Gastroesophageal sphincter (tissue), 3 donors: ENCODE measurements at regions not wholly inside any gene's neighbourhood (a gene's known extent, or its start where the extent isn't known, plus 50 kb on each side); places are given as distances from the start of the nearest gene placed in this dataset.

Experiments used
- EP300 ChIP-seq: sonication (generic); formaldehyde crosslinking; IDR thresholded peaks from one replicate; pipeline ENCODE4 v1.6.1; 2017; ENCODE audit warnings: antibody characterized with exemption, mild to moderate bottlenecking
- POLR2A ChIP-seq, 2 donors: fragments of 450-650 bp; IDR thresholded peaks; one replicate each; pipeline ENCODE4 v1.6.1; 2017; ENCODE audit warnings: antibody characterized with exemption in 2 of 2, mild to moderate bottlenecking in 2 of 2, moderate library complexity in 1 of 2
- POLR2AphosphoS5 ChIP-seq: sonication (generic); formaldehyde crosslinking; IDR thresholded peaks from one replicate; pipeline ENCODE4 v1.6.1; 2017; ENCODE audit warnings: antibody characterized with exemption
- TF ChIP-seq, protein P1 (sequence below), 4 experiments: fragments of 200-600 bp in 2 of 4; fragments of 450-650 bp in 2 of 4; sonication (generic) in 1 of 4; IDR thresholded peaks; one replicate each; pipeline ENCODE4 v1.5.1; 2017 to 2019; ENCODE audit warnings: antibody characterized with exemption in 4 of 4, mild to moderate bottlenecking in 2 of 4, moderate library complexity in 2 of 4

DNA sequence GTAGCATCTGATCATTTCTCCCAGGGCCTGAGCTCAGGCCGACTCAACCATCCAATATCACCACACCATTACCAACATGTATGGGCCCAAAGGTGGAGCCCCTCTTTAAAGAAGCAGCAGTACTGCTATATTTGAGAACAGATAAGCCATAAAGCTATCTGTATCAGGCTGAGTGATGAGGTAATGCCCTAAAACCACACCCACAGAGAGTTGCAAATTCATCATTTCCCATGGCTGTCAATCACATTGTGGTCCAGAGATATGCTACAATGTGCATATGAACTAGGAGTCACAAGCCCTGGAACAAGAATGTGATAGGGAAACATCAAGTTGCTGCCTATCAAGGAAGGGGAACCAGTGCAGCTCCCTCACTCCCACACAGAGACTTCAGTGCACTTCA, 52.6 kb upstream of the GALNT13 start:
- TF ChIP-seq, protein P1, sequence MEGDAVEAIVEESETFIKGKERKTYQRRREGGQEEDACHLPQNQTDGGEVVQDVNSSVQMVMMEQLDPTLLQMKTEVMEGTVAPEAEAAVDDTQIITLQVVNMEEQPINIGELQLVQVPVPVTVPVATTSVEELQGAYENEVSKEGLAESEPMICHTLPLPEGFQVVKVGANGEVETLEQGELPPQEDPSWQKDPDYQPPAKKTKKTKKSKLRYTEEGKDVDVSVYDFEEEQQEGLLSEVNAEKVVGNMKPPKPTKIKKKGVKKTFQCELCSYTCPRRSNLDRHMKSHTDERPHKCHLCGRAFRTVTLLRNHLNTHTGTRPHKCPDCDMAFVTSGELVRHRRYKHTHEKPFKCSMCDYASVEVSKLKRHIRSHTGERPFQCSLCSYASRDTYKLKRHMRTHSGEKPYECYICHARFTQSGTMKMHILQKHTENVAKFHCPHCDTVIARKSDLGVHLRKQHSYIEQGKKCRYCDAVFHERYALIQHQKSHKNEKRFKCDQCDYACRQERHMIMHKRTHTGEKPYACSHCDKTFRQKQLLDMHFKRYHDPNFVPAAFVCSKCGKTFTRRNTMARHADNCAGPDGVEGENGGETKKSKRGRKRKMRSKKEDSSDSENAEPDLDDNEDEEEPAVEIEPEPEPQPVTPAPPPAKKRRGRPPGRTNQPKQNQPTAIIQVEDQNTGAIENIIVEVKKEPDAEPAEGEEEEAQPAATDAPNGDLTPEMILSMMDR (IDR thresholded peaks at IDR 0.05), result no peak
- TF ChIP-seq POLR2AphosphoS5 (no peak), EP300 (no peak), POLR2A (IDR thresholded peaks at IDR 0.05) (no peak)
